GM12878 (cell line): ENCODE measurements at regions not wholly inside any gene's neighbourhood (a gene's known extent, or its start where the extent isn't known, plus 50 kb on each side); places are given as distances from the start of the nearest gene placed in this dataset.

Experiments
- ATAC-seq: fragments of 200-7000 bp; cut with Tn5 transposase; 3 replicates; pipeline ENCODE4 v1.9.1; 2020; ENCODE audit warnings: mild to moderate bottlenecking, moderate library complexity
- BruUV-seq: library from RNA; stranded (reverse); fragments of 400-500 nt; replicated peaks from 2 replicates; lab custom pipeline; 2021; lab: Mats Ljungman, UMichigan
- CTCF ChIA-PET: fragments of 300-600 bp; sonication (Branson Sonifier 250); formaldehyde crosslinking; extraction: SDS; loops from one replicate; lab custom pipeline; 2021; ENCODE audit warnings: inconsistent platforms; lab: Yijun Ruan, JAX
- POLR2A ChIA-PET: fragments of 350-600 bp; formaldehyde crosslinking; extraction: SDS; loops from one replicate; lab custom pipeline; 2021; ENCODE audit warnings: inconsistent platforms; lab: Charles Lee
- RAD21 ChIA-PET: fragments of 300-600 bp; sonication (Branson Sonifier 250); formaldehyde crosslinking; loops from one replicate; lab custom pipeline; 2023; ENCODE audit warnings: antibody characterized with exemption; ENCODE audit not compliant: unreplicated experiment; lab: Charles Lee
- SMC1A ChIA-PET: fragments of 300-600 bp; sonication (Branson Sonifier 250); formaldehyde crosslinking; loops from one replicate; lab custom pipeline; 2023; ENCODE audit not compliant: unreplicated experiment, uncharacterized antibody; lab: Charles Lee
- DNase-seq: peaks from one replicate; pipeline ENCODE4 v3.0.0-alpha.2; 2011; ENCODE audit warnings: low read depth, low spot score
- FAIRE-seq: peaks from 3 replicates; lab custom pipeline; 2011; peaks lifted over from hg19 to GRCh38; lab: Jason Lieb, UNC
- H2AFZ ChIP-seq: 2 replicates; pipeline ENCODE4 v1.6.0; 2011; ENCODE audit warnings: low read depth, low read length, control low read depth; ENCODE audit not compliant: control insufficient read depth
- H3K27ac ChIP-seq: 2 replicates; pipeline ENCODE4 v1.5.1; 2011; ENCODE audit warnings: control low read depth; ENCODE audit not compliant: control insufficient read depth, insufficient read depth
- H3K27me3 ChIP-seq, 2 experiments: replicated peaks in 1 of 2; 2 replicates each; pipeline versions ENCODE4 v1.6.0 to v1.6.1; 2011; ENCODE audit warnings: low read length in 1 of 2; ENCODE audit not compliant: control insufficient read depth in 2 of 2, insufficient read depth in 2 of 2
- H3K36me3 ChIP-seq, 2 experiments: 2 replicates each; pipeline ENCODE4 v1.5.1; 2011; ENCODE audit warnings: low read length in 1 of 2; ENCODE audit not compliant: control insufficient read depth in 2 of 2, insufficient read depth in 2 of 2
- H3K4me1 ChIP-seq: 2 replicates; pipeline ENCODE4 v1.6.1; 2011; ENCODE audit warnings: mild to moderate bottlenecking, low read length, moderate library complexity, mixed read lengths; ENCODE audit not compliant: control insufficient read depth, insufficient read depth
- H3K4me2 ChIP-seq: 2 replicates; pipeline ENCODE4 v1.6.0; 2011; ENCODE audit warnings: control low read depth; ENCODE audit not compliant: control insufficient read depth, insufficient read depth
- H3K4me3 ChIP-seq: fragments of 200-600 bp; sonication (generic); 2 replicates; pipeline ENCODE4 v1.5.1; 2016
- H3K79me2 ChIP-seq: 2 replicates; pipeline ENCODE4 v1.6.0; 2011; ENCODE audit warnings: low read length; ENCODE audit not compliant: control insufficient read depth, insufficient read depth
- H3K9ac ChIP-seq: 2 replicates; pipeline ENCODE4 v1.8.0; 2011; ENCODE audit warnings: low read length, control low read depth, mixed read lengths; ENCODE audit not compliant: control insufficient read depth, insufficient read depth
- H3K9me3 ChIP-seq: replicated peaks from 3 replicates; pipeline ENCODE4 v1.5.1; 2011; ENCODE audit warnings: mild to moderate bottlenecking, low read length; ENCODE audit not compliant: control insufficient read depth, insufficient read depth
- H4K20me1 ChIP-seq: 2 replicates; pipeline ENCODE4 v1.6.0; 2011; ENCODE audit not compliant: control insufficient read depth, insufficient read depth
- CREB1 ChIP-seq: IDR thresholded peaks from 2 replicates; pipeline ENCODE4 v1.6.1; 2012; ENCODE audit warnings: low read depth, mild to moderate bottlenecking, inconsistent platforms
- ELK1 ChIP-seq: IDR thresholded peaks from 2 replicates; pipeline ENCODE4 v1.6.1; 2012; ENCODE audit warnings: low read depth, low read length, improper control_type of control experiment
- FOXK2 ChIP-seq: fragments of 450-650 bp; IDR thresholded peaks from 2 replicates; pipeline ENCODE4 v1.6.1; 2017; ENCODE audit warnings: mild to moderate bottlenecking, moderate library complexity
- MEF2A ChIP-seq: IDR thresholded peaks from 2 replicates; pipeline ENCODE4 v1.6.1; 2011; ENCODE audit warnings: low read depth, mild to moderate bottlenecking, low read length, moderate library complexity; ENCODE audit not compliant: insufficient read depth
- NFIC ChIP-seq: IDR thresholded peaks from 2 replicates; pipeline ENCODE4 v1.6.1; 2012; ENCODE audit warnings: low read depth, mild to moderate bottlenecking, inconsistent platforms, low read length, moderate library complexity
- NKRF ChIP-seq: fragments of 450-650 bp; conservative IDR thresholded peaks from 2 replicates; pipeline ENCODE4 v1.6.1; 2017; ENCODE audit warnings: mild to moderate bottlenecking, moderate library complexity
- PAX5 ChIP-seq: IDR thresholded peaks from 2 replicates; pipeline ENCODE4 v1.6.1; 2011; ENCODE audit warnings: low read depth, low read length, borderline replicate concordance
- STAT3 ChIP-seq: IDR thresholded peaks from 2 replicates; pipeline ENCODE4 v1.6.1; 2011; ENCODE audit warnings: low read depth, low read length, improper control_type of control experiment
- ZNF207 ChIP-seq: fragments of 450-650 bp; IDR thresholded peaks from 2 replicates; pipeline ENCODE4 v1.6.1; 2014; ENCODE audit warnings: antibody characterized with exemption, mild to moderate bottlenecking, borderline replicate concordance
- WGBS: methylation state at CpG from one replicate; pipeline ENCODE4 v1.1.6; 2016; ENCODE audit warnings: low lambda C conversion rate; ENCODE audit not compliant: insufficient replicate concordance, insufficient coverage; ENCODE audit errors: missing lambda C conversion rate; 5-methylcytosine and 5-hydroxymethylcytosine counted together
- in situ Hi-C: fragments of 300-500 bp; cut with MboI; formaldehyde crosslinking; loops from 9 replicates; pipeline ENCODE4 v1.14.3; 2018; ENCODE audit warnings: mixed read lengths
- intact Hi-C: fragments of 100-400 bp; cut with micrococcal nuclease; formaldehyde crosslinking; loops from one replicate; pipeline ENCODE4 v1.14.2; 2022; ENCODE audit not compliant: unreplicated experiment

GRCh38 chr2:18924886-18925285, 335.5 kb upstream of the NT5C1B start:
- Histone ChIP-seq H3K79me2 (no peaks in the 10 kb centered on the region), H3K27ac (no peak overlapping the region), H3K4me1 (no peaks in the 10 kb centered on the region), H2AFZ (no peak overlapping the region), H3K4me2 (no peak overlapping the region)
- WGBS, result 36% methylated on average over 1 of the region's 1 CpG
- in situ Hi-C loops, result no loop called here
- no peak for TF ChIP-seq PAX5
- no peak for TF ChIP-seq ELK1
- TF ChIP-seq FOXK2, result no peak
- no peak for TF ChIP-seq ZNF207
- TF ChIP-seq NFIC, result no peak
- no peak for TF ChIP-seq NKRF
- no peak for TF ChIP-seq CREB1
- no peak for TF ChIP-seq MEF2A
- TF ChIP-seq STAT3, result no peak
- TF ChIP-seq, all 136 proteins: peak for 0
- ATAC-seq (no peak), FAIRE-seq (no peak), DNase-seq (no peak)
- intact Hi-C loops, result no loop called here
- Histone ChIP-seq H4K20me1 (no peaks in the 10 kb centered on the region), H3K27me3 (no peaks in the 10 kb centered on the region), H3K36me3 (no peaks in the 10 kb centered on the region), H3K4me3 (no peak overlapping the region), H3K9me3 (no peaks in the 10 kb centered on the region), H3K9ac (no peak overlapping the region)
- no TSS peak for BruUV-seq
- ChIA-PET POLR2A (no interaction called here), CTCF (no interaction called here), RAD21 (no interaction called here), SMC1A (no interaction called here)
